NAMALWA (cell line): ENCODE measurements at regions not wholly inside any gene's neighbourhood (a gene's known extent, or its start where the extent isn't known, plus 50 kb on each side); places are given as distances from the start of the nearest gene placed in this dataset.
"Not testable (repeated sequence)": the region's sequence is repeated elsewhere in the genome, so short reads cannot be mapped to it uniquely, and the experiment has no call there.

ENCODE experiments used
- DNase-seq: peaks from one replicate; pipeline ENCODE4 v3.0.0-alpha.2; 2015; ENCODE audit warnings: low spot score

- DNase-seq: no peak
Observed at GRCh38 chr17:71869293-71869692, 251.5 kb upstream of the SOX9 start.

GRCh38 chr17:71869841-71870545 is 250.8 kb upstream of the SOX9 start:
- DNase-seq: no peak

GRCh38 chr17:71870546-71870862 is 250.3 kb upstream of the SOX9 start:
- DNase-seq: no peak

DNA sequence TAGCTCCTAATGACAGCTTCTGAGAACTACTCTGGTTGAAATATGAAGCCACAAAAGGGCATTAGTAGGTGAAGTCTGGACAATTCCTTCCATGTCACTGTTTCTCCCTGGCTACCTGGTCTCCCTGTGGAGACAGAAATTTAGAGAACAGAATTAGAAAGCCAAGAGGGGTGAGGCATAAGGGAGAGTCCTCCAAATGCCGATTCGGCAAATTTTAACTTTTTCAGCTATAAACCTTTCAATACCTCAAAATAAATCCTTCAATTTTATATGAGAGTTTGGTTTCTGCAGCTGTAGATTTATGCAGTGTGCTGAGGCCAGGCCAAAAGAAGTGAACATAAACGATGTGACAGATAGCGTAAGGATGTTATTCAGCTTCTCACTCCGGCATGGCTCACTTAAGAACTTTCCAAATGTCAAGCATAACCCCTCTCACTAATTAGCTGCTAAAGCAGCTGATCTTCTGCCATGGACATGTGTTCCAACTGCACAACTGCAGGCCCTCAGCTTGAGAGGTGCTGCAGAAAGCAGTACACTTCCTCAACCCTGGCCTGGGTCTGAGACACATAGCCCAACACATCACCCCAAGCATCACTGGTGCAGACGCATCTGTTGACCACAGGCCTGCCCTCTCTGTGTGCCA is 247.9 kb upstream of the SOX9 start:
- no peak for DNase-seq

DNA sequence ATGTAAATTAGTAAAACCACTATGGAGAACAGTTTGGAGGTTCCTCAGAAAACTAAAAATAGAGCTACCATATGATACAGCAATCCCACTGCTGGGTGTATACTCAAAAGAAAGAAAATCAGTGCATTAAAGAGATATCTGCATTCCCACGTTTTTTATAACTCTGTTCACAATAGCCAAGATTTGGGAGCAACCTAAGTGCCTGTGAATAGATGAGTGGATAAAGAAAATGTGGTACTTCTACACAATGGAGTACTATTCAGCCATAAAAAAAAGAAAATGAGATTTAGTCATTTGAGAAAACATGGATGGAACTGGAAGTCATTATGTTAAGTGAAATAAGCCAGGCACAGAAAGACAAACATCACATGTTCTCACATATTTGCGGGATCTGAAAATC is 246.0 kb upstream of the SOX9 start:
- not testable (repeated sequence) for DNase-seq

DNA sequence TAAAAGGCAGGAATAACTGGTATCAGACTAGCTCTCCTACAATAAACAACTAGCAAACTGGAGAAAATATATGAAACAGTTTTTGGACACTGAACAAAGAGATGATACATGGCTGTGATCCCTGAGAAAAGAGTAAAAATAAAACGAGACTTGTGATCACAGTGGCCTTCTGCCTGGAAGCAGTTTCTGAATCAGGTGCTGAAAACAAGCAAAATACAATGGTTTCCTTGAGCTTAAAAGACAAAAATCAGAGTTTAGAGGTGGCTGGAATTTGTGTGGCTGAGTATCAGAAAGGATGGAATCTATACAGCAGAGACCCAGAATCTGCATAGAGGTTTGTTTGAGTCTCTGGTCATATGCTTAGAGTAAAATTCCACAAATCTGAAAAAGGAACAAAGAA is 242.5 kb upstream of the SOX9 start:
- no peak for DNase-seq

DNA sequence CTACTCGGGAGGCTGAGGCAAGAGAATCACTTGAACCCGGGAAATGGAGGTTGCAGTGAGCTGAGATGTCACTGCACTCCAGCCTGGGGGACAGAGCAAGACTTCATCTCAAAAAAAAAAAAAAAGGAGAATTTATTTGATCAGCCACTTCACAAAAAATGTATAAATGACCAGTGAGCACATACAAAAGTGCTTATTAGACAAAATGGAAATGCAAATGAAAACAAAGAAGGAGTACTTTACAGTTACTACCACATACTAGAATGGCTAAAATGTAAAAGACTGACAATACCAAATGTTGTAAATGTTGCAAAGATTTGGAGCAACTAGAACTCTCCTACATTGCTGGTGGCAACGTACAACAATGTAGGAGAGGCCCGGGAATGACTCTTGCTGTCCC is 241.8 kb upstream of the SOX9 start:
- no peak for DNase-seq

DNA sequence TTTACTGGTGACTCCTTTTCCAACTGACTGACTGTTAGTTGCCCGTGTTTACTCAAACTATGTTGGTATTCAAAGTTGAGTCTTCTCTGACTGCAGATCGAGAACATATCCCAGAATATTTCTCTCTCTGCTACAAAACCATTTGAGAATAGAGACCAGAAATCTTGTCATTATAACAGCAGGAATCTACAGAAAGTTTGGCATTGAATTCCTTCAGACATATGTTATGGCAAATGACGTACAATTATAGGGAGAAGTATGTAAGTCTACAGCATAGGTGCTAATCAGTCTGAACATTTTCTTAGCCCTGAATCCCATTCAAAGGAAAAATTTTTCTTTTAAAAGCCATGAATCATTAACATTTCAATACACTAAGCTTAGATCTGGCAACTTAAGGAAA is 239.8 kb upstream of the SOX9 start:
- DNase-seq: no peak

GRCh38 chr17:71881581-71881980 is 239.2 kb upstream of the SOX9 start:
- DNase-seq: no peak

GRCh38 chr17:71883258-71883657 is 237.6 kb upstream of the SOX9 start:
- DNase-seq: no peak

DNA sequence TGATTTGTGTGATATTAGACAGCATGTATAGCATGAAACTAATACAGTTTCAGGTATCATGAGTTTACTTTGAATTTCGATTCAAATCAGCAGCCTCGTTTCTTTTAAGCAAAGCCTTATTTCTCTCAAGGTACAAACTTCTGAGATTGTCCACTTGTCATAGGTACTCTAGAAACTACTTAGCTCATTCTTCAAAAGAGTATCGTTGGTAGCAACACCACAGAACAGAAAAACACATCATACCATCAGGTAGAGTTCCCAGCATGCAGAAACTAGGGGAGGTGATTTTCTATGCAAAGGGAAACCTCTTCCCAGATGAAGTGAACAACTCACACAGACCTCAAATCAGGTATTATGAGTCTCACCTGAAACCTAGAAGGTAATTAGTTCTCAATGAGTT is 237.0 kb upstream of the SOX9 start:
- no peak for DNase-seq

DNA sequence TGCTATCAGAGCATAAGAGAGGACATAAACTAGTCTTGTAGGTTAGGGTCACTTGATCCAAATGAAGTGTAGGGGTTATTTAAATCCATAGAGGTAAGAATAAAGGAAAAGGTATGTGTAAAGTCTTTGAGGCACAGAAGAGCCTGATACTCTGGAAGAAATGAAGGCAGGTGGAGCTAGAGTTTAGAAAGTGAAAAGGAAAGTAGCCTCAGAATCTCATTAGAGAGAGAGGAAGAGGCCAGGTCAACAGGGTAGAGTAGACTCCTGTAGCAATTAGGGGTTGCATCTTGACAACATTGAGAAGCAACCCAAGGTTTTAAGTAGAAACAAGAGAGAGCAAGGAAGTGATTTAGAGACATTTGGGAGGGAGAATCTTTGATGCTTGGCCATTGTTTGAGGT is 235.2 kb upstream of the SOX9 start:
- DNase-seq: no peak

DNA sequence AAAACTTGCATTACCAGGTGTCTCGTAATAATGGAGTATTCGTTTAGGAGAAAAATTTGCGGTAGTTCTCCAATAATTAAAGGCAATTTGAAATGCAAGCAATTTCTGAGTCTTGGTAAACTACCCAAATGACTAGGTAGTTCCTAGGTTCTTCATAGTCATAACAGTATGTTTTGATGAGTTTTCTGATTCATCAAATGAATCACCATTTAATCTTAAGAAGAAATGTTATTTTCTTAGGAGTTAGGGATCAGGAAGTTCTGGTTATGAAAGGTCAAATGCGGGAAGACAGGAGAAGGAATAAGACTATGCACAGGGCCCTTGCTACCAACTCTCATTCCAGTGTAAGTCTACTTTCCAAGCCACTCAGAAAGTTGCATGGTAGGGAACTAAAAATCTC is 221.5 kb upstream of the SOX9 start:
- no peak for DNase-seq

GRCh38 chr17:71900621-71901229 is 220.1 kb upstream of the SOX9 start:
- no peak for DNase-seq

GRCh38 chr17:71902894-71903506 is 217.8 kb upstream of the SOX9 start:
- DNase-seq: no peak

DNA sequence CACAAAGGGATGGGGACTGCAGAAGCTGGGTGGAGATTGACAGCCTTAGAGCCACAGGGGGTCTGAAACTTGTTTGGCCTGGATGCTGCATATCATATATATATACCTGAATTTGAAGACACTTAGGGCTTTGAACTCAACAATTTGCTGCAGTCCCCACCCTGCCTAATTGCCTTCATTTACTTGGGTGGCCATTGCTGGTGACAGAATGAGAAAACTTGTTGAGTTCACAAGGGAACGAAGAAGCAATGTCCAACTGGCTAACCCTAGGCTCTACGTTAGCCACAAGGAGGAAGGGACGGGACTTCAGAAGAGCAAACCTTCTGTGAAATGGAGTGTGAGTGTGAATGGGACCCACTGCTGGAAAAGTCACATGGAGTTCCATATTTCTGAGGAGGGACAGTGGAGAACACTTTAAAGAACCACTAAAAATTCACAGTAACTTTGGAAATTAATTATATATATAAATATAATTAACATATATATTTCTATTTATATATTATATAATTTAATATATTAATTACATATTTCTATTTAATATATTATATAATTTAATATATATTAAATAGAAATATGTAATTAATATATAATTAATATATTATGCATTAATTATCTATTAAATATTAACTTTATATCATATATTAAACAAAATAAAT is 215.3 kb upstream of the SOX9 start:
- no peak for DNase-seq

GRCh38 chr17:71909155-71909554 is 211.7 kb upstream of the SOX9 start:
- DNase-seq: no peak

GRCh38 chr17:71910002-71910401 is 210.8 kb upstream of the SOX9 start:
- DNase-seq: no peak

DNA sequence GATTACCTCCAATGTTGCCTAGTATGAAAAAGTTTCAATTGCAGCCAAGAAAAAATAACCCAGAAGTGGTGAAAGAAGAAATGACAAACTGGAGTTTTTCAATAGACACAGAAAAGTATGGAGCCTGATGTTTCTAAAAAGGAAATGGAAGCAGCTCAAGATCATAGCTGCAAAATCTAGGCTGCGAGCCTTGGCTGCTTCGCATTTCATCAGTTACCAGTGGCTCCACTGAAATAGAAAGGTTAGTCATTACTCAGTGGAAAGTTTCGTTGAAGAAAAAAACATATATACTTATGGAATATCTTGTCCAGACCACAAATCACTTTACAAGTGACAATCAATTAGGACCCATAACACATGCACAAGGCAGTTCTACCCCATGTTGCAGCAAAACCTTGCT is 206.8 kb upstream of the SOX9 start:
- no peak for DNase-seq

GRCh38 chr17:71914812-71915211 is 206.0 kb upstream of the SOX9 start:
- no peak for DNase-seq

- no peak for DNase-seq
Observed at GRCh38 chr17:71917715-71918114, 203.1 kb upstream of the SOX9 start.

DNA sequence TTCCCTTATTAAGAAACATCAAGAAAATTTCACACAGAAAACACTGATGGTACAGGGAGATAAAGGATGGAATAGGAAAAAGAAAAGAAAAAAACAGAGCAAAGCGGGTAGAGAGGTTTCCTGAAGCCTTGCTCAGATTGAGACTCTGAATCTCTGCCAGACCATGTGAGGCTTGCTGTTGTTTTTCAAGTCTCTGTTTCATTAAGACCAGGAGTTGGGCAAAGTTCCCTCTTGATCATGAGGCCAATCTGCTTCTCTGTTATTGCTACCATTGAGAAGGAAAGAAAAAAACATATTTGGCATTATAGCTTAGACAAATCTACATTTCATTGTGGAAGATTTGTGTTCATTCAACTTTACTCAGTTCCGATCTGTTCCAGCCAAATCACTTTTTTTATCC is 201.6 kb upstream of the SOX9 start:
- no peak for DNase-seq

- no peak for DNase-seq
Observed at GRCh38 chr17:71919896-71920295, 200.9 kb upstream of the SOX9 start.
